Neural cell (in vitro differentiated cells): ENCODE measurements at regions not wholly inside any gene's neighbourhood (a gene's known extent, or its start where the extent isn't known, plus 50 kb on each side); places are given as distances from the start of the nearest gene placed in this dataset.

Experiments used
- H2AFZ ChIP-seq: fragments of 200-600, 300-800 bp; sonication (generic), shearing (Covaris generic); 2 replicates; pipeline ENCODE4 v1.6.0; 2014; ENCODE audit warnings: low read depth, mild to moderate bottlenecking, antibody characterized with exemption, low read length, moderate library complexity
- H3F3A ChIP-seq: fragments of 200-600 bp; shearing (Covaris generic); 2 replicates; pipeline ENCODE4 v1.6.1; 2016; ENCODE audit warnings: mild to moderate bottlenecking, moderate library complexity, mixed read lengths, antibody characterized with exemption, low read length; ENCODE audit not compliant: insufficient read depth, poor library complexity, severe bottlenecking
- H3K27ac ChIP-seq: fragments of 200-600, 300-800 bp; sonication (generic), shearing (Covaris generic); 2 replicates; pipeline ENCODE4 v1.5.1; 2014; ENCODE audit warnings: mild to moderate bottlenecking, low read length, moderate library complexity
- H3K27me3 ChIP-seq: fragments of 300-800, 200-600 bp; sonication (generic), shearing (Covaris generic); 2 replicates; pipeline ENCODE4 v1.6.0; 2014; ENCODE audit warnings: mild to moderate bottlenecking, low read depth, low read length, moderate library complexity; ENCODE audit not compliant: insufficient read depth
- H3K36me3 ChIP-seq: fragments of 300-800, 200-600 bp; sonication (generic), shearing (Covaris generic); 2 replicates; pipeline ENCODE4 v1.5.1; 2014; ENCODE audit warnings: mild to moderate bottlenecking, antibody characterized with exemption, low read length, moderate library complexity; ENCODE audit not compliant: insufficient read depth
- H3K4me2 ChIP-seq: fragments of 300-800, 200-600 bp; sonication (generic), shearing (Covaris generic); 2 replicates; pipeline ENCODE4 v1.6.0; 2014; ENCODE audit warnings: mild to moderate bottlenecking, low read length
- H3K4me3 ChIP-seq: fragments of 300-800, 200-600 bp; sonication (generic), shearing (Covaris generic); 2 replicates; pipeline ENCODE4 v1.5.1; 2014; ENCODE audit warnings: mild to moderate bottlenecking, low read length, moderate library complexity
- H3K79me2 ChIP-seq: fragments of 200-600 bp; shearing (Covaris generic); replicated peaks from 2 replicates; pipeline ENCODE4 v1.6.0; 2014; ENCODE audit warnings: mild to moderate bottlenecking, low read length, moderate library complexity; ENCODE audit not compliant: insufficient read depth
- H3K9ac ChIP-seq: fragments of 300-800, 200-600 bp; sonication (generic), shearing (Covaris generic); 2 replicates; pipeline ENCODE4 v1.6.1; 2016; ENCODE audit warnings: mild to moderate bottlenecking, low read length, mixed read lengths
- H3K9me2 ChIP-seq: fragments of 200-600 bp; shearing (Covaris generic); 2 replicates; pipeline ENCODE4 v1.6.1; 2016; ENCODE audit warnings: mild to moderate bottlenecking, low read length, mixed read lengths; ENCODE audit not compliant: insufficient read depth
- H3K9me3 ChIP-seq: fragments of 200-600, 300-800 bp; sonication (generic), shearing (Covaris generic); 2 replicates; pipeline ENCODE4 v1.6.1; 2016; ENCODE audit warnings: mild to moderate bottlenecking, mixed run types, low read length, moderate library complexity, mixed read lengths
- H4K20me1 ChIP-seq: fragments of 200-600 bp; shearing (Covaris generic); 2 replicates; pipeline ENCODE4 v1.6.1; 2016; ENCODE audit warnings: mild to moderate bottlenecking, mixed run types; ENCODE audit not compliant: insufficient read depth
- CTCF ChIP-seq: fragments of 450-650 bp; IDR thresholded peaks from 2 replicates; pipeline ENCODE4 v1.5.1; 2014; ENCODE audit warnings: antibody characterized with exemption, mild to moderate bottlenecking, moderate library complexity; ENCODE audit not compliant: poor library complexity, severe bottlenecking
- EP300 ChIP-seq: fragments of 450-650 bp; conservative IDR thresholded peaks from 2 replicates; pipeline ENCODE4 v1.6.1; 2014; ENCODE audit warnings: antibody characterized with exemption, mild to moderate bottlenecking, moderate library complexity; ENCODE audit not compliant: poor library complexity, severe bottlenecking
- EZH2 ChIP-seq: fragments of 200-600, 300-800 bp; shearing (Covaris generic), sonication (generic); IDR thresholded peaks from 2 replicates; pipeline ENCODE4 v1.6.1; 2014; ENCODE audit warnings: antibody characterized with exemption, low read length, borderline replicate concordance, mild to moderate bottlenecking; ENCODE audit not compliant: insufficient read depth, poor library complexity, severe bottlenecking
- MXI1 ChIP-seq: fragments of 450-650 bp; conservative IDR thresholded peaks from 2 replicates; pipeline ENCODE4 v1.6.1; 2014; ENCODE audit warnings: antibody characterized with exemption, mild to moderate bottlenecking; ENCODE audit not compliant: poor library complexity, severe bottlenecking
- POLR2AphosphoS5 ChIP-seq: IDR thresholded peaks from 2 replicates; pipeline ENCODE4 v1.6.1; 2012
- RAD21 ChIP-seq: fragments of 450-650 bp; conservative IDR thresholded peaks from 2 replicates; pipeline ENCODE4 v1.6.1; 2014; ENCODE audit warnings: antibody characterized with exemption, mild to moderate bottlenecking, moderate library complexity
- SMC3 ChIP-seq: fragments of 450-650 bp; conservative IDR thresholded peaks from 2 replicates; pipeline ENCODE4 v1.6.1; 2014; ENCODE audit warnings: antibody characterized with exemption, mild to moderate bottlenecking, moderate library complexity; ENCODE audit not compliant: poor library complexity
- TAF1 ChIP-seq: IDR thresholded peaks from 2 replicates; pipeline ENCODE4 v1.6.1; 2012; ENCODE audit warnings: low read depth
- TF ChIP-seq, protein P1 (sequence below): IDR thresholded peaks from 2 replicates; pipeline ENCODE4 v1.6.1; 2012; ENCODE audit warnings: borderline replicate concordance

DNA sequence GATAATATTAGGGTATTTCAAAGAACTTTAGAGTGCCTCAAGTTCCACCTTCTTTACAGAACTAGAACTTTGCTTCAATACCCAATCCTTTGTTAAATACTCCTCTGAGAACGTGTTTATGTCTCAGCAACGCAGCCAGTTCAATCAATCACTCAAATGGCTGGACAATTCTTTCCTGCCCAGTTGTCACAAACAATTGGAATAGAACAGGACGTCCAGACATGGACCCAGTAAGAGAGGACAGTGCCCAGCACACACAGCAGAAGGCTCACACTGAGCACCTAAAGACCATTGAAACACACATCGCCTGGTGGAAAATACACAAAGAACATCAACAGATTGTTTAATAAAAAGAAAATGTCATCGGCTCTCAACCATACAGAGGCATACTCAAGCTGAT, 140.6 kb downstream of the TTLL2 start:
- no peaks in the 10 kb centered on the region for H3K27me3 ChIP-seq
- H2AFZ ChIP-seq = no peak overlapping the region
- no peaks in the 10 kb centered on the region for H3K36me3 ChIP-seq
- TF ChIP-seq EZH2 (no peak), POLR2AphosphoS5 (no peak), CTCF (no peak), SMC3 (no peak), EP300 (no peak), RAD21 (no peak), TAF1 (no peak), MXI1 (no peak)
- TF ChIP-seq, protein P1, sequence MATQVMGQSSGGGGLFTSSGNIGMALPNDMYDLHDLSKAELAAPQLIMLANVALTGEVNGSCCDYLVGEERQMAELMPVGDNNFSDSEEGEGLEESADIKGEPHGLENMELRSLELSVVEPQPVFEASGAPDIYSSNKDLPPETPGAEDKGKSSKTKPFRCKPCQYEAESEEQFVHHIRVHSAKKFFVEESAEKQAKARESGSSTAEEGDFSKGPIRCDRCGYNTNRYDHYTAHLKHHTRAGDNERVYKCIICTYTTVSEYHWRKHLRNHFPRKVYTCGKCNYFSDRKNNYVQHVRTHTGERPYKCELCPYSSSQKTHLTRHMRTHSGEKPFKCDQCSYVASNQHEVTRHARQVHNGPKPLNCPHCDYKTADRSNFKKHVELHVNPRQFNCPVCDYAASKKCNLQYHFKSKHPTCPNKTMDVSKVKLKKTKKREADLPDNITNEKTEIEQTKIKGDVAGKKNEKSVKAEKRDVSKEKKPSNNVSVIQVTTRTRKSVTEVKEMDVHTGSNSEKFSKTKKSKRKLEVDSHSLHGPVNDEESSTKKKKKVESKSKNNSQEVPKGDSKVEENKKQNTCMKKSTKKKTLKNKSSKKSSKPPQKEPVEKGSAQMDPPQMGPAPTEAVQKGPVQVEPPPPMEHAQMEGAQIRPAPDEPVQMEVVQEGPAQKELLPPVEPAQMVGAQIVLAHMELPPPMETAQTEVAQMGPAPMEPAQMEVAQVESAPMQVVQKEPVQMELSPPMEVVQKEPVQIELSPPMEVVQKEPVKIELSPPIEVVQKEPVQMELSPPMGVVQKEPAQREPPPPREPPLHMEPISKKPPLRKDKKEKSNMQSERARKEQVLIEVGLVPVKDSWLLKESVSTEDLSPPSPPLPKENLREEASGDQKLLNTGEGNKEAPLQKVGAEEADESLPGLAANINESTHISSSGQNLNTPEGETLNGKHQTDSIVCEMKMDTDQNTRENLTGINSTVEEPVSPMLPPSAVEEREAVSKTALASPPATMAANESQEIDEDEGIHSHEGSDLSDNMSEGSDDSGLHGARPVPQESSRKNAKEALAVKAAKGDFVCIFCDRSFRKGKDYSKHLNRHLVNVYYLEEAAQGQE = no peak
- H3K9me2 ChIP-seq = no peaks in the 10 kb centered on the region
- no peak overlapping the region for H3K27ac ChIP-seq
- no peaks in the 10 kb centered on the region for H3F3A ChIP-seq
- H3K9ac ChIP-seq = no peak overlapping the region
- no peak overlapping the region for H3K4me3 ChIP-seq
- no peak overlapping the region for H3K4me2 ChIP-seq
- H3K79me2 ChIP-seq = no peaks in the 10 kb centered on the region
- H3K9me3 ChIP-seq = no peaks in the 10 kb centered on the region
- H4K20me1 ChIP-seq = no peaks in the 10 kb centered on the region

DNA sequence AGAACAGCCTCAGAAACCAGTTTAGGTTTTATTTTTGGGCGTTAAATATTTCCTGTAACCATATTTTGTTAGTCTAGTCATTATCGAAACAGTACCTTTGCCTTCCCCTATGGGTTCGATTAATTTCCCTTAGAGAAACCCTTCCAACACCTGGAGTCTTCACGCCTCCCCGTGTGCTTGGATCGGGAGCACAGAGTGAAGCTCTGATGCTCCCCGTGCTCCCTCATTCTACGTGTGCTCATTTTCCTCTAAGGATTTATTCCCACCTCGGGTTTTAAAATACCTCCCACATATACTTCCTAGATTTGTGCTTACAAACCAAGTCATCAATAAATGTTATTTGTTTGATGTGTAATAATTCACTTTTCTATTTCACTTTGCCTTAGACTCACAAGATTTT, 142.4 kb downstream of the TTLL2 start:
- Histone ChIP-seq H4K20me1 (no peaks in the 10 kb centered on the region), H3K27ac (no peak overlapping the region), H3K27me3 (no peaks in the 10 kb centered on the region), H3F3A (no peaks in the 10 kb centered on the region), H3K4me3 (no peak overlapping the region), H3K9me2 (no peaks in the 10 kb centered on the region), H3K4me2 (no peak overlapping the region), H2AFZ (no peak overlapping the region), H3K9me3 (no peaks in the 10 kb centered on the region), H3K79me2 (no peaks in the 10 kb centered on the region), H3K36me3 (no peaks in the 10 kb centered on the region), H3K9ac (no peak overlapping the region)
- no peak for TF ChIP-seq MXI1
- TF ChIP-seq CTCF = no peak
